GM23338 (cell line): ENCODE measurements at regions not wholly inside any gene's neighbourhood (a gene's known extent, or its start where the extent isn't known, plus 50 kb on each side); places are given as distances from the start of the nearest gene placed in this dataset.

Experiments
- ATAC-seq: fragments of 200-7000 bp; cut with Tn5 transposase; 3 replicates; pipeline ENCODE4 v1.9.1; 2020
- DNase-seq: peaks from one replicate; pipeline ENCODE4 v3.0.0-alpha.2; 2015; ENCODE audit warnings: low spot score
- H2AFZ ChIP-seq: fragments of 200-600 bp; sonication (generic); 2 replicates; pipeline ENCODE4 v1.8.0; 2016; ENCODE audit warnings: antibody characterized with exemption, mild to moderate bottlenecking, moderate library complexity
- H3F3A ChIP-seq: fragments of 200-600 bp; sonication (generic); replicated peaks from 2 replicates; pipeline ENCODE4 v1.8.0; 2017; ENCODE audit warnings: antibody characterized with exemption, mixed run types, low read depth
- H3K27ac ChIP-seq: fragments of 200-600 bp; sonication (generic); 2 replicates; pipeline ENCODE4 v1.6.1; 2016; ENCODE audit warnings: low read depth
- H3K27me3 ChIP-seq: fragments of 200-600 bp; sonication (generic); 2 replicates; pipeline ENCODE4 v1.8.0; 2016; ENCODE audit warnings: mild to moderate bottlenecking, mixed run types, moderate library complexity; ENCODE audit not compliant: insufficient read depth
- H3K36me3 ChIP-seq: fragments of 200-600 bp; sonication (generic); 2 replicates; pipeline ENCODE4 v1.8.0; 2016; ENCODE audit warnings: mild to moderate bottlenecking; ENCODE audit not compliant: insufficient read depth
- H3K4me1 ChIP-seq: fragments of 200-600 bp; sonication (generic); 2 replicates; pipeline ENCODE4 v1.8.0; 2016; ENCODE audit warnings: mild to moderate bottlenecking, moderate library complexity; ENCODE audit not compliant: insufficient read depth
- H3K4me2 ChIP-seq: fragments of 200-600 bp; sonication (generic); 2 replicates; pipeline ENCODE4 v1.7.1; 2017; ENCODE audit warnings: mixed run types
- H3K4me3 ChIP-seq: fragments of 200-600 bp; sonication (generic); 2 replicates; pipeline ENCODE4 v1.6.1; 2016; ENCODE audit warnings: mixed run types
- H3K79me2 ChIP-seq: fragments of 200-600 bp; sonication (generic); replicated peaks from 2 replicates; pipeline ENCODE4 v1.8.0; 2017; ENCODE audit warnings: mild to moderate bottlenecking; ENCODE audit not compliant: insufficient read depth
- H3K9me2 ChIP-seq: fragments of 200-600 bp; sonication (generic); 2 replicates; pipeline ENCODE4 v1.8.0; 2017; ENCODE audit not compliant: insufficient read depth
- H4K20me1 ChIP-seq: fragments of 200-600 bp; sonication (generic); replicated peaks from 2 replicates; pipeline ENCODE4 v1.8.0; 2017; ENCODE audit warnings: mild to moderate bottlenecking; ENCODE audit not compliant: insufficient read depth
- H3K27ac Mint-ChIP-seq: 2 replicates; pipeline ENCODE4 v1.8.0; 2020; ENCODE audit warnings: inconsistent platforms, mild to moderate bottlenecking, moderate library complexity, mixed read lengths
- H3K27me3 Mint-ChIP-seq: 3 replicates; pipeline ENCODE4 v1.8.0; 2022; ENCODE audit warnings: low read depth, mild to moderate bottlenecking, moderate library complexity, mixed read lengths, inconsistent platforms; ENCODE audit not compliant: insufficient read depth, poor library complexity
- H3K36me3 Mint-ChIP-seq: 3 replicates; pipeline ENCODE4 v1.8.0; 2021; ENCODE audit warnings: low read depth, mild to moderate bottlenecking, inconsistent platforms, moderate library complexity, mixed read lengths
- H3K4me1 Mint-ChIP-seq: 3 replicates; pipeline ENCODE4 v1.8.0; 2020; ENCODE audit warnings: mild to moderate bottlenecking, inconsistent platforms, mixed read lengths
- H3K4me3 Mint-ChIP-seq: 3 replicates; pipeline ENCODE4 v1.8.0; 2021; ENCODE audit warnings: moderate library complexity, mild to moderate bottlenecking, inconsistent platforms, mixed read lengths
- H3K9me3 Mint-ChIP-seq: 3 replicates; pipeline ENCODE4 v1.8.0; 2020; ENCODE audit warnings: moderate library complexity, mild to moderate bottlenecking, inconsistent platforms, mixed read lengths
- CREB1 ChIP-seq: fragments of 250-450 bp; sonication (Bioruptor Pico); IDR thresholded peaks from 2 replicates; pipeline ENCODE4 v1.5.0; 2020; ENCODE audit warnings: low read depth, mild to moderate bottlenecking, moderate library complexity
- CTCF ChIP-seq, 2 experiments: fragments of 200-600 bp in 1 of 2; sonication (generic) in 1 of 2; conservative IDR thresholded peaks; 2 replicates each; pipeline versions ENCODE4 v1.5.1 to v1.6.1; 2016 to 2017; ENCODE audit warnings: antibody characterized with exemption in 2 of 2, low read depth in 2 of 2, mild to moderate bottlenecking in 2 of 2, moderate library complexity in 1 of 2
- ETS1 ChIP-seq: IDR thresholded peaks from 2 replicates; pipeline ENCODE4 v1.6.1; 2016; ENCODE audit warnings: antibody characterized with exemption
- EZH2 ChIP-seq: fragments of 200-600 bp; sonication (generic); IDR thresholded peaks from one replicate; pipeline ENCODE4 v1.8.0; 2017; ENCODE audit warnings: antibody characterized with exemption, mild to moderate bottlenecking, low read depth; ENCODE audit not compliant: unreplicated experiment
- EZH2phosphoT487 ChIP-seq: fragments of 200-600 bp; sonication (generic); IDR thresholded peaks from one replicate; pipeline ENCODE4 v1.8.1; 2018; ENCODE audit warnings: antibody characterized with exemption; ENCODE audit not compliant: unreplicated experiment
- JUNB ChIP-seq: IDR thresholded peaks from one replicate; pipeline ENCODE4 v1.6.1; 2016; ENCODE audit warnings: antibody characterized with exemption; ENCODE audit not compliant: unreplicated experiment
- NANOG ChIP-seq: IDR thresholded peaks from 2 replicates; pipeline ENCODE4 v1.6.1; 2016; ENCODE audit warnings: antibody characterized with exemption, borderline replicate concordance
- POLR2AphosphoS5 ChIP-seq: IDR thresholded peaks from 2 replicates; pipeline ENCODE4 v1.6.1; 2016; ENCODE audit warnings: antibody characterized with exemption, low read depth
- REST ChIP-seq: IDR thresholded peaks from one replicate; pipeline ENCODE4 v1.6.1; 2018; ENCODE audit warnings: antibody characterized with exemption; ENCODE audit not compliant: unreplicated experiment
- STAT1 ChIP-seq: IDR thresholded peaks from one replicate; pipeline ENCODE4 v1.6.1; 2016; ENCODE audit warnings: antibody characterized with exemption; ENCODE audit not compliant: unreplicated experiment
- ZNF114 ChIP-seq: fragments of 250-450 bp; sonication (Bioruptor Pico); IDR thresholded peaks from 2 replicates; pipeline ENCODE4 v1.5.0; 2020; ENCODE audit warnings: mild to moderate bottlenecking, moderate library complexity
- ZNF331 ChIP-seq: fragments of 250-450 bp; sonication (Bioruptor Pico); IDR thresholded peaks from 2 replicates; pipeline ENCODE4 v1.5.0; 2020; ENCODE audit warnings: low read depth, mild to moderate bottlenecking, moderate library complexity
- TF ChIP-seq, protein P1 (sequence below): fragments of 250-450 bp; sonication (Bioruptor Pico); IDR thresholded peaks from 2 replicates; pipeline ENCODE4 v1.5.0; 2020; ENCODE audit warnings: mild to moderate bottlenecking, moderate library complexity

DNA sequence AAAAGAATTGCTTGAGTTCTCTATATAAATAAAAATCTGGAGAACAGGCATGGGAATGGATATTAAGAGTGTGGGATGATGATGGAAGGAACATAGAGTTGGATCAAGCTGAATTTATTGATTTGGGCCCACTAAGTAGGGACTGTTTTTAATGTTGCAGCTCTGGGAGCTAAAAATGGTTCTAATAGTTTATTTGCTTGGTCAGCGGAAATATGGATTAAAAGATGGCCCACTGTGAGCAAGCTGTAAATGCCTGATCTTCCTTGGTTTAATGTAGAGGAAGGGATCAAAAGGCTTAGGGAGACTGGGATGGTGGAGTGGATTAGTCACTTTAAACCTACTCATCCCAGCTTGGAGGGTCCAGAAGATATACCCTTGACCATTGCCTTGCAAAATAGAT, 429.4 kb upstream of the NXPH2 start:
- no peaks in the 10 kb centered on the region for H3K4me1 ChIP-seq
- no peak overlapping the region for H3K4me2 ChIP-seq
- H3K79me2 ChIP-seq = no peaks in the 10 kb centered on the region
- no peak overlapping the region for H3K4me3 ChIP-seq
- DNase-seq = no peak
- H3K4me1 Mint-ChIP-seq = no peaks in the 10 kb centered on the region
- H3K9me3 Mint-ChIP-seq = no peaks in the 10 kb centered on the region
- no peaks in the 10 kb centered on the region for H3K36me3 Mint-ChIP-seq
- H3K27me3 Mint-ChIP-seq = peaks cover 4% of the 10 kb centered on the region
- H3K27me3 ChIP-seq = no peaks in the 10 kb centered on the region
- peaks cover 11% of the 10 kb centered on the region; the same call in 1 of the 2 replicates for H3K9me2 ChIP-seq
- no peak overlapping the region for H2AFZ ChIP-seq
- H3F3A ChIP-seq = no peaks in the 10 kb centered on the region
- H3K27ac Mint-ChIP-seq = no peak overlapping the region
- H3K4me3 Mint-ChIP-seq = no peak overlapping the region
- no peak overlapping the region for H3K27ac ChIP-seq
- H4K20me1 ChIP-seq = no peaks in the 10 kb centered on the region
- no peak for ATAC-seq
- H3K36me3 ChIP-seq = no peaks in the 10 kb centered on the region
- TF ChIP-seq JUNB = no peak
- TF ChIP-seq ZNF114 (CRISPR knock-in tag) = no peak
- TF ChIP-seq EZH2 = no peak
- TF ChIP-seq ETS1 = no peak
- TF ChIP-seq REST = no peak
- no peak for TF ChIP-seq POLR2AphosphoS5
- no peak for TF ChIP-seq EZH2phosphoT487
- TF ChIP-seq CREB1 = no peak
- no peak for TF ChIP-seq CTCF (conservative IDR thresholded peaks at IDR 0.05; ENCODE audit: low read depth in 2 of 2)
- no peak for TF ChIP-seq NANOG
- TF ChIP-seq, protein P1, sequence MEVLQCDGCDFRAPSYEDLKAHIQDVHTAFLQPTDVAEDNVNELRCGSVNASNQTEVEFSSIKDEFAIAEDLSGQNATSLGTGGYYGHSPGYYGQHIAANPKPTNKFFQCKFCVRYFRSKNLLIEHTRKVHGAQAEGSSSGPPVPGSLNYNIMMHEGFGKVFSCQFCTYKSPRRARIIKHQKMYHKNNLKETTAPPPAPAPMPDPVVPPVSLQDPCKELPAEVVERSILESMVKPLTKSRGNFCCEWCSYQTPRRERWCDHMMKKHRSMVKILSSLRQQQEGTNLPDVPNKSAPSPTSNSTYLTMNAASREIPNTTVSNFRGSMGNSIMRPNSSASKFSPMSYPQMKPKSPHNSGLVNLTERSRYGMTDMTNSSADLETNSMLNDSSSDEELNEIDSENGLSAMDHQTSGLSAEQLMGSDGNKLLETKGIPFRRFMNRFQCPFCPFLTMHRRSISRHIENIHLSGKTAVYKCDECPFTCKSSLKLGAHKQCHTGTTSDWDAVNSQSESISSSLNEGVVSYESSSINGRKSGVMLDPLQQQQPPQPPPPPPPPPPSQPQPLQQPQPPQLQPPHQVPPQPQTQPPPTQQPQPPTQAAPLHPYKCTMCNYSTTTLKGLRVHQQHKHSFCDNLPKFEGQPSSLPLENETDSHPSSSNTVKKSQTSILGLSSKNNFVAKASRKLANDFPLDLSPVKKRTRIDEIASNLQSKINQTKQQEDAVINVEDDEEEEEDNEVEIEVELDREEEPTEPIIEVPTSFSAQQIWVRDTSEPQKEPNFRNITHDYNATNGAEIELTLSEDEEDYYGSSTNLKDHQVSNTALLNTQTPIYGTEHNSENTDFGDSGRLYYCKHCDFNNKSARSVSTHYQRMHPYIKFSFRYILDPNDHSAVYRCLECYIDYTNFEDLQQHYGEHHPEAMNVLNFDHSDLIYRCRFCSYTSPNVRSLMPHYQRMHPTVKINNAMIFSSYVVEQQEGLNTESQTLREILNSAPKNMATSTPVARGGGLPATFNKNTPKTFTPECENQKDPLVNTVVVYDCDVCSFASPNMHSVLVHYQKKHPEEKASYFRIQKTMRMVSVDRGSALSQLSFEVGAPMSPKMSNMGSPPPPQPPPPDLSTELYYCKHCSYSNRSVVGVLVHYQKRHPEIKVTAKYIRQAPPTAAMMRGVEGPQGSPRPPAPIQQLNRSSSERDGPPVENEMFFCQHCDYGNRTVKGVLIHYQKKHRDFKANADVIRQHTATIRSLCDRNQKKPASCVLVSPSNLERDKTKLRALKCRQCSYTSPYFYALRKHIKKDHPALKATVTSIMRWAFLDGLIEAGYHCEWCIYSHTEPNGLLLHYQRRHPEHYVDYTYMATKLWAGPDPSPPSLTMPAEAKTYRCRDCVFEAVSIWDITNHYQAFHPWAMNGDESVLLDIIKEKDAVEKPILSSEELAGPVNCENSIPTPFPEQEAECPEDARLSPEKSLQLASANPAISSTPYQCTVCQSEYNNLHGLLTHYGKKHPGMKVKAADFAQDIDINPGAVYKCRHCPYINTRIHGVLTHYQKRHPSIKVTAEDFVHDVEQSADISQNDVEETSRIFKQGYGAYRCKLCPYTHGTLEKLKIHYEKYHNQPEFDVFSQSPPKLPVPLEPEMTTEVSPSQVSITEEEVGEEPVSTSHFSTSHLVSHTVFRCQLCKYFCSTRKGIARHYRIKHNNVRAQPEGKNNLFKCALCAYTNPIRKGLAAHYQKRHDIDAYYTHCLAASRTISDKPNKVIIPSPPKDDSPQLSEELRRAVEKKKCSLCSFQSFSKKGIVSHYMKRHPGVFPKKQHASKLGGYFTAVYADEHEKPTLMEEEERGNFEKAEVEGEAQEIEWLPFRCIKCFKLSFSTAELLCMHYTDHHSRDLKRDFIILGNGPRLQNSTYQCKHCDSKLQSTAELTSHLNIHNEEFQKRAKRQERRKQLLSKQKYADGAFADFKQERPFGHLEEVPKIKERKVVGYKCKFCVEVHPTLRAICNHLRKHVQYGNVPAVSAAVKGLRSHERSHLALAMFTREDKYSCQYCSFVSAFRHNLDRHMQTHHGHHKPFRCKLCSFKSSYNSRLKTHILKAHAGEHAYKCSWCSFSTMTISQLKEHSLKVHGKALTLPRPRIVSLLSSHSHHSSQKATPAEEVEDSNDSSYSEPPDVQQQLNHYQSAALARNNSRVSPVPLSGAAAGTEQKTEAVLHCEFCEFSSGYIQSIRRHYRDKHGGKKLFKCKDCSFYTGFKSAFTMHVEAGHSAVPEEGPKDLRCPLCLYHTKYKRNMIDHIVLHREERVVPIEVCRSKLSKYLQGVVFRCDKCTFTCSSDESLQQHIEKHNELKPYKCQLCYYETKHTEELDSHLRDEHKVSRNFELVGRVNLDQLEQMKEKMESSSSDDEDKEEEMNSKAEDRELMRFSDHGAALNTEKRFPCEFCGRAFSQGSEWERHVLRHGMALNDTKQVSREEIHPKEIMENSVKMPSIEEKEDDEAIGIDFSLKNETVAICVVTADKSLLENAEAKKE = no peak
- TF ChIP-seq ZNF331 (CRISPR knock-in tag) = no peak
- TF ChIP-seq STAT1 = no peak
